IMR-90 (cell line): ENCODE measurements at regions not wholly inside any gene's neighbourhood (a gene's known extent, or its start where the extent isn't known, plus 50 kb on each side); places are given as distances from the start of the nearest gene placed in this dataset.

ENCODE experiments used
- ATAC-seq: fragments of 200-7000 bp; cut with Tn5 transposase; 2 replicates; pipeline ENCODE4 v1.9.1; 2020; ENCODE audit warnings: low read depth, mild to moderate bottlenecking, moderate library complexity
- BruUV-seq: library from RNA; stranded (reverse); fragments of 400-500 nt; replicated peaks from 2 replicates; lab custom pipeline; 2021; lab: Mats Ljungman, UMichigan
- CTCF ChIA-PET: fragments of 300-600 bp; formaldehyde crosslinking; extraction: SDS; loops from one replicate; lab custom pipeline; 2021; ENCODE audit warnings: antibody characterized with exemption; lab: Yijun Ruan, JAX
- POLR2A ChIA-PET: fragments of 300-600 bp; sonication (Branson Sonifier 250); formaldehyde crosslinking; loops from one replicate; lab custom pipeline; 2022; ENCODE audit warnings: antibody characterized with exemption; ENCODE audit not compliant: unreplicated experiment; lab: Charles Lee
- DNase-seq: peaks from one replicate; pipeline ENCODE4 v3.0.0; 2013
- H2AFZ ChIP-seq: replicated peaks from 2 replicates; pipeline ENCODE3; 2013; ENCODE audit warnings: low read length, mild to moderate bottlenecking; ENCODE audit not compliant: poor library complexity
- H2AK5ac ChIP-seq: 2 replicates; pipeline ENCODE4 v1.6.1; 2013; ENCODE audit warnings: low read depth, low read length, inconsistent platforms
- H2AK9ac ChIP-seq: replicated peaks from 2 replicates; pipeline ENCODE3; 2013; ENCODE audit warnings: mild to moderate bottlenecking, low read depth, low read length, moderate library complexity; ENCODE audit not compliant: poor library complexity
- H2BK120ac ChIP-seq: 2 replicates; pipeline ENCODE4 v1.6.1; 2013; ENCODE audit warnings: low read depth, low read length, inconsistent platforms
- H2BK15ac ChIP-seq: 3 replicates; pipeline ENCODE4 v1.6.1; 2013; ENCODE audit warnings: low read depth, low read length, inconsistent platforms
- H2BK20ac ChIP-seq: 2 replicates; pipeline ENCODE4 v1.6.1; 2013; ENCODE audit warnings: low read depth, mild to moderate bottlenecking, inconsistent platforms, low read length, moderate library complexity
- H2BK5ac ChIP-seq: 2 replicates; pipeline ENCODE4 v1.6.1; 2013; ENCODE audit warnings: mild to moderate bottlenecking, low read depth, low read length, inconsistent platforms; ENCODE audit not compliant: poor library complexity, severe bottlenecking
- H3K14ac ChIP-seq: replicated peaks from 2 replicates; pipeline ENCODE4 v1.6.1; 2013; ENCODE audit warnings: low read depth, low read length, inconsistent platforms
- H3K18ac ChIP-seq: 2 replicates; pipeline ENCODE4 v1.6.1; 2013; ENCODE audit warnings: low read depth, low read length, control low read depth
- H3K23ac ChIP-seq: 2 replicates; pipeline ENCODE4 v1.6.1; 2013; ENCODE audit warnings: low read depth, low read length, inconsistent platforms
- H3K27ac ChIP-seq: 2 replicates; pipeline ENCODE4 v1.5.1; 2013; ENCODE audit warnings: mild to moderate bottlenecking, control low read depth, low read length; ENCODE audit not compliant: insufficient read depth
- H3K27me3 ChIP-seq: 2 replicates; pipeline ENCODE4 v1.6.1; 2013; ENCODE audit warnings: low read length; ENCODE audit not compliant: control insufficient read depth, insufficient read depth
- H3K36me3 ChIP-seq: 2 replicates; pipeline ENCODE4 v1.6.1; 2013; ENCODE audit warnings: low read length, mixed read lengths; ENCODE audit not compliant: control insufficient read depth, insufficient read depth
- H3K4ac ChIP-seq: 2 replicates; pipeline ENCODE4 v1.6.1; 2013; ENCODE audit warnings: low read depth, low read length, inconsistent platforms
- H3K4me1 ChIP-seq: 2 replicates; pipeline ENCODE4 v1.6.1; 2013; ENCODE audit warnings: low read length, mixed read lengths; ENCODE audit not compliant: control insufficient read depth, insufficient read depth
- H3K4me2 ChIP-seq: 2 replicates; pipeline ENCODE4 v1.6.1; 2013; ENCODE audit warnings: low read depth, mild to moderate bottlenecking, control low read depth, low read length, moderate library complexity
- H3K4me3 ChIP-seq: 2 replicates; pipeline ENCODE4 v1.5.1; 2013; ENCODE audit warnings: low read depth, mild to moderate bottlenecking, control low read depth, low read length, moderate library complexity; ENCODE audit not compliant: insufficient read depth
- H3K56ac ChIP-seq: 2 replicates; pipeline ENCODE4 v1.6.1; 2013; ENCODE audit warnings: low read length, inconsistent platforms; ENCODE audit not compliant: insufficient read depth; ENCODE audit errors: extremely low read depth
- H3K79me1 ChIP-seq, 2 experiments: 2 replicates each; pipeline ENCODE4 v1.6.1; 2013; ENCODE audit warnings: low read length in 2 of 2, inconsistent platforms in 1 of 2, low read depth in 1 of 2
- H3K9ac ChIP-seq: 2 replicates; pipeline ENCODE4 v1.6.1; 2013; ENCODE audit warnings: low read depth, low read length, control low read depth
- H3K9me1 ChIP-seq: 2 replicates; pipeline ENCODE4 v1.6.1; 2013; ENCODE audit warnings: low read length, inconsistent platforms; ENCODE audit not compliant: insufficient read depth
- H3K9me3 ChIP-seq: 2 replicates; pipeline ENCODE4 v1.6.1; 2013; ENCODE audit warnings: low read length; ENCODE audit not compliant: control insufficient read depth, insufficient read depth
- H4K20me1 ChIP-seq: 2 replicates; pipeline ENCODE4 v1.6.1; 2013; ENCODE audit warnings: low read length, inconsistent platforms; ENCODE audit not compliant: insufficient read depth
- H4K5ac ChIP-seq: 2 replicates; pipeline ENCODE4 v1.6.1; 2013; ENCODE audit warnings: mild to moderate bottlenecking, low read depth, low read length, control low read depth
- H4K8ac ChIP-seq, 2 experiments: 2 replicates each; pipeline ENCODE4 v1.6.1; 2013; ENCODE audit warnings: low read depth in 2 of 2, low read length in 2 of 2, control low read depth in 1 of 2, inconsistent platforms in 1 of 2
- H4K91ac ChIP-seq: 2 replicates; pipeline ENCODE4 v1.6.1; 2013; ENCODE audit warnings: low read depth, low read length, inconsistent platforms; ENCODE audit not compliant: insufficient read depth
- ELK1 ChIP-seq: fragments of 150-350 bp; IDR thresholded peaks from 2 replicates; pipeline ENCODE4 v1.6.1; 2016; ENCODE audit warnings: low read depth, mild to moderate bottlenecking, low read length, moderate library complexity, borderline replicate concordance
- MAFK ChIP-seq: IDR thresholded peaks from 2 replicates; pipeline ENCODE4 v1.6.1; 2012; ENCODE audit warnings: low read depth, low read length, improper control_type of control experiment
- WGBS, 2 experiments: methylation state at CpG; one replicate each; pipeline versions ENCODE4 v1.1.5 to v1.1.7; 2013; ENCODE audit warnings: missing lambda C conversion rate in 2 of 2; ENCODE audit not compliant: insufficient read length in 1 of 2; ENCODE audit errors: extremely low coverage in 2 of 2; 5-methylcytosine and 5-hydroxymethylcytosine counted together
- dilution Hi-C: fragments of 300-500 bp; cut with HindIII; formaldehyde crosslinking; loops from one replicate; pipeline ENCODE4 v1.14.3; 2018; ENCODE audit warnings: low sequenced_read_pairs; ENCODE audit not compliant: unreplicated experiment
- in situ Hi-C: fragments of 300-500 bp; cut with MboI; formaldehyde crosslinking; loops from 3 replicates; pipeline ENCODE4 v1.14.3; 2019; ENCODE audit warnings: low sequenced_read_pairs, inconsistent platforms, mixed read lengths
- intact Hi-C: fragments of 100-400 bp; cut with micrococcal nuclease; formaldehyde crosslinking; loops from 2 replicates; pipeline ENCODE4 v1.10.0; 2022

GRCh38 chr12:115873451-115874082 is 403.9 kb downstream of the MED13L start:
- Histone ChIP-seq H2AK9ac (no peak overlapping the region), H2BK15ac (no peak overlapping the region), H3K27me3 (no peaks in the 10 kb centered on the region; the same call in 1 of the 2 replicates), H2BK120ac (no peak overlapping the region), H4K5ac (no peak overlapping the region), H3K4me2 (no peak overlapping the region), H3K23ac (no peak overlapping the region), H2AK5ac (no peak overlapping the region), H4K20me1 (no peaks in the 10 kb centered on the region), H4K91ac (no peak overlapping the region), H3K9ac (no peak overlapping the region), H3K4me3 (no peak overlapping the region), H3K36me3 (no peaks in the 10 kb centered on the region), H4K8ac (no peak overlapping the region), H3K14ac (no peak overlapping the region), H3K79me1 (no peaks in the 10 kb centered on the region), H3K18ac (no peak overlapping the region), H2BK5ac (no peak overlapping the region), H3K27ac (no peak overlapping the region), H2BK20ac (no peak overlapping the region), H3K4me1 (no peaks in the 10 kb centered on the region), H3K4ac (no peak overlapping the region), H3K9me1 (no peaks in the 10 kb centered on the region), H2AFZ (no peak overlapping the region), H3K9me3 (no peaks in the 10 kb centered on the region), H3K56ac (no peak overlapping the region)
- dilution Hi-C loops (no loop called here), intact Hi-C loops (loop anchor here (5.0 kb wide), 1 partner anchor 1211 kb away; no protein-coding TSS in a partner anchor), in situ Hi-C loops (no loop called here)
- CTCF ChIA-PET: no interaction called here
- no TSS peak for BruUV-seq
- DNase-seq (no peak), ATAC-seq (no peak)
- no CpG with 5 or more reads among the region's 3 CpGs for WGBS, 2 experiments
- TF ChIP-seq MAFK (no peak), ELK1 (no peak)
- POLR2A ChIA-PET: no interaction called here
